Sigmoid colon (tissue), 4 donors: ENCODE measurements at regions not wholly inside any gene's neighbourhood (a gene's known extent, or its start where the extent isn't known, plus 50 kb on each side); places are given as distances from the start of the nearest gene placed in this dataset.

Experiments
- POLR2AphosphoS5 ChIP-seq, 4 donors: sonication (generic); formaldehyde crosslinking; IDR thresholded peaks; one replicate each; pipeline ENCODE4 v1.6.1; 2017; ENCODE audit warnings: antibody characterized with exemption in 4 of 4
- TF ChIP-seq, protein P1 (sequence below), 4 experiments: fragments of 450-650 bp in 3 of 4; fragments of 200-600 bp in 1 of 4; IDR thresholded peaks; one replicate each; pipeline ENCODE4 v1.5.1; 2016 to 2019; ENCODE audit warnings: antibody characterized with exemption in 4 of 4, mild to moderate bottlenecking in 3 of 4, moderate library complexity in 2 of 4

GRCh38 chr4:158461336-158461735 lies 60.3 kb upstream of the RXFP1 start:
- TF ChIP-seq, protein P1, sequence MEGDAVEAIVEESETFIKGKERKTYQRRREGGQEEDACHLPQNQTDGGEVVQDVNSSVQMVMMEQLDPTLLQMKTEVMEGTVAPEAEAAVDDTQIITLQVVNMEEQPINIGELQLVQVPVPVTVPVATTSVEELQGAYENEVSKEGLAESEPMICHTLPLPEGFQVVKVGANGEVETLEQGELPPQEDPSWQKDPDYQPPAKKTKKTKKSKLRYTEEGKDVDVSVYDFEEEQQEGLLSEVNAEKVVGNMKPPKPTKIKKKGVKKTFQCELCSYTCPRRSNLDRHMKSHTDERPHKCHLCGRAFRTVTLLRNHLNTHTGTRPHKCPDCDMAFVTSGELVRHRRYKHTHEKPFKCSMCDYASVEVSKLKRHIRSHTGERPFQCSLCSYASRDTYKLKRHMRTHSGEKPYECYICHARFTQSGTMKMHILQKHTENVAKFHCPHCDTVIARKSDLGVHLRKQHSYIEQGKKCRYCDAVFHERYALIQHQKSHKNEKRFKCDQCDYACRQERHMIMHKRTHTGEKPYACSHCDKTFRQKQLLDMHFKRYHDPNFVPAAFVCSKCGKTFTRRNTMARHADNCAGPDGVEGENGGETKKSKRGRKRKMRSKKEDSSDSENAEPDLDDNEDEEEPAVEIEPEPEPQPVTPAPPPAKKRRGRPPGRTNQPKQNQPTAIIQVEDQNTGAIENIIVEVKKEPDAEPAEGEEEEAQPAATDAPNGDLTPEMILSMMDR (IDR thresholded peaks at IDR 0.05), result no peak
- TF ChIP-seq POLR2AphosphoS5 (IDR thresholded peaks at IDR 0.05), result no peak
